ENCODE measurements at regions not wholly inside any gene's neighbourhood (a gene's known extent, or its start where the extent isn't known, plus 50 kb on each side); places are given as distances from the start of the nearest gene placed in this dataset.
"Not testable (repeated sequence)": the region's sequence is repeated elsewhere in the genome, so short reads cannot be mapped to it uniquely, and the experiment has no call there.

- TF ChIP-seq POLR2A (IDR thresholded peaks at IDR 0.05), result not testable (repeated sequence)
- TF ChIP-seq, protein P1, sequence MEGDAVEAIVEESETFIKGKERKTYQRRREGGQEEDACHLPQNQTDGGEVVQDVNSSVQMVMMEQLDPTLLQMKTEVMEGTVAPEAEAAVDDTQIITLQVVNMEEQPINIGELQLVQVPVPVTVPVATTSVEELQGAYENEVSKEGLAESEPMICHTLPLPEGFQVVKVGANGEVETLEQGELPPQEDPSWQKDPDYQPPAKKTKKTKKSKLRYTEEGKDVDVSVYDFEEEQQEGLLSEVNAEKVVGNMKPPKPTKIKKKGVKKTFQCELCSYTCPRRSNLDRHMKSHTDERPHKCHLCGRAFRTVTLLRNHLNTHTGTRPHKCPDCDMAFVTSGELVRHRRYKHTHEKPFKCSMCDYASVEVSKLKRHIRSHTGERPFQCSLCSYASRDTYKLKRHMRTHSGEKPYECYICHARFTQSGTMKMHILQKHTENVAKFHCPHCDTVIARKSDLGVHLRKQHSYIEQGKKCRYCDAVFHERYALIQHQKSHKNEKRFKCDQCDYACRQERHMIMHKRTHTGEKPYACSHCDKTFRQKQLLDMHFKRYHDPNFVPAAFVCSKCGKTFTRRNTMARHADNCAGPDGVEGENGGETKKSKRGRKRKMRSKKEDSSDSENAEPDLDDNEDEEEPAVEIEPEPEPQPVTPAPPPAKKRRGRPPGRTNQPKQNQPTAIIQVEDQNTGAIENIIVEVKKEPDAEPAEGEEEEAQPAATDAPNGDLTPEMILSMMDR (IDR thresholded peaks at IDR 0.05), result not testable (repeated sequence)
These were observed 95.7 kb upstream of the MYO10 start for GRCh38 chr5:17031659-17032277.
